ENCODE measurements at regions not wholly inside any gene's neighbourhood (a gene's known extent, or its start where the extent isn't known, plus 50 kb on each side); places are given as distances from the start of the nearest gene placed in this dataset.

DNA sequence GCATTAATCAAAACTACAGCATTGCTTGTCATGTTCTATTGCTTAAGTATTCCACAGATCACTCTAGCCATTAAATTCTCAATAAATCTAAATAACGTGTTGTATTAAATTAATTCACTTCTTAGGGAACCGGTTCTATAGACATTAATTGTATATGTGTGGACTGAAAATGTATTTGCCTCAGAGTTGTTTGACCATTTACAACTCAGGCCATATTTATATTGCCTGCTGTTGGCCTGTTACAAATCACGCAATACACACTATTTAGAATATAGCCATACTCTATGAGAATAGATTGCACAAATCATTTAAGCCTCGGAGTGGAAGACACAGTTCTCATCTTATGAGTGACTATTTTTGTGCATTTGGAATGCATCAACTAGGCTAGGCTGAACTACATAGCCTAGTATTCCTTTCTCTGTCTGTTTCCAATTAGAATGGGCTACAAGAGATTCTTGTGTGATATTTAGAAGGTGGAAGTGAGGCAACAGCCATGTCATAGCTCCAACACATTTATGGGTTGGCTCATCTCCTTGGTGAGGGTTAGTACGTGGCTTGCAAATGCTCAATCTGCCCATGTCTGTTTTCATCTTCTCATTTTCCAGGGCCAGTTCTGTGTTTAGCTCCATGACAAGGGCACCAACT lies 1116.1 kb downstream of the PCDH9 start:
- Histone ChIP-seq H3K4me3 (ENCODE audit: low read depth, low read length) (no peak overlapping the region), H3K27me3 (ENCODE audit: control insufficient read depth, insufficient read depth, low read length) (no peaks in the 10 kb centered on the region), H3K4me1 (ENCODE audit: control insufficient read depth, insufficient read depth, low read length) (no peaks in the 10 kb centered on the region), H3K27ac (ENCODE audit: low read depth, low read length) (no peak overlapping the region), H3K9ac (ENCODE audit: low read length) (no peak overlapping the region), H3K9me3 (ENCODE audit: control insufficient read depth, insufficient read depth, low read depth, low read length) (no peaks in the 10 kb centered on the region), H3K36me3 (ENCODE audit: control insufficient read depth, insufficient read depth, low read length) (no peaks in the 10 kb centered on the region)

GRCh38 chr13:66111628-66112027 lies 1118.5 kb downstream of the PCDH9 start:
- Histone ChIP-seq H3K4me3 (ENCODE audit: low read depth, low read length) (no peak overlapping the region), H3K27me3 (ENCODE audit: control insufficient read depth, insufficient read depth, low read length) (no peaks in the 10 kb centered on the region), H3K9ac (ENCODE audit: low read length) (no peak overlapping the region), H3K27ac (ENCODE audit: low read depth, low read length) (no peak overlapping the region), H3K36me3 (ENCODE audit: control insufficient read depth, insufficient read depth, low read length) (no peaks in the 10 kb centered on the region), H3K9me3 (ENCODE audit: control insufficient read depth, insufficient read depth, low read depth, low read length) (no peaks in the 10 kb centered on the region), H3K4me1 (ENCODE audit: control insufficient read depth, insufficient read depth, low read length) (no peaks in the 10 kb centered on the region)

DNA sequence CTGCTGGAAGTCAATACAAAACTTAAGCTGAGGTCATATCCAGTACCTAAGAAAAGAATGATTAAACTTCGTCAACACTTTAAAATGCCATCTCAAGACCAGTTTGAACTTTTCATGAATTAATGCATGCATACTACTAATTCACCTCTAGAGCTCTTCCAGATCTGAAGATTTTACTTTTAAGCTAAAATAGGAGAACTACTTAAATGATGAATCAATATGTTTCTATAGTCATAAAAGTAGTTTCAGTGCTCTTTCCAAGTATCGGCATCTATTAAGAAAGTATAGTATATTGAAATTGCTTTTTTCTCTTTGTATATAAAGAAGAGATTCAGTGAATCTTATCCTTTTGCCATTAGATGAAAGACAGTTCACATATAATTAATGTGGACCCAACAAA lies 1123.9 kb downstream of the PCDH9 start:
- Histone ChIP-seq H3K4me1 (ENCODE audit: control insufficient read depth, insufficient read depth, low read length) (no peaks in the 10 kb centered on the region), H3K9me3 (ENCODE audit: control insufficient read depth, insufficient read depth, low read depth, low read length) (no peaks in the 10 kb centered on the region), H3K9ac (ENCODE audit: low read length) (no peak overlapping the region), H3K27ac (ENCODE audit: low read depth, low read length) (no peak overlapping the region), H3K4me3 (ENCODE audit: low read depth, low read length) (no peak overlapping the region), H3K36me3 (ENCODE audit: control insufficient read depth, insufficient read depth, low read length) (no peaks in the 10 kb centered on the region), H3K27me3 (ENCODE audit: control insufficient read depth, insufficient read depth, low read length) (no peaks in the 10 kb centered on the region)

GRCh38 chr13:66102864-66103263 lies 1127.3 kb downstream of the PCDH9 start:
- no peaks in the 10 kb centered on the region for H3K27me3 ChIP-seq (ENCODE audit: control insufficient read depth, insufficient read depth, low read length)
- H3K36me3 ChIP-seq (ENCODE audit: control insufficient read depth, insufficient read depth, low read length), result no peaks in the 10 kb centered on the region
- H3K9ac ChIP-seq (ENCODE audit: low read length), result no peak overlapping the region
- no peak overlapping the region for H3K4me3 ChIP-seq (ENCODE audit: low read depth, low read length)
- H3K4me1 ChIP-seq (ENCODE audit: control insufficient read depth, insufficient read depth, low read length), result no peaks in the 10 kb centered on the region
- H3K27ac ChIP-seq (ENCODE audit: low read depth, low read length), result no peak overlapping the region
- no peaks in the 10 kb centered on the region for H3K9me3 ChIP-seq (ENCODE audit: control insufficient read depth, insufficient read depth, low read depth, low read length)

- Histone ChIP-seq H3K9me3 (ENCODE audit: control insufficient read depth, insufficient read depth, low read depth, low read length) (peaks cover 2% of the 10 kb centered on the region; the same call in 1 of the 2 replicates), H3K4me3 (ENCODE audit: low read depth, low read length) (no peak overlapping the region), H3K27me3 (ENCODE audit: control insufficient read depth, insufficient read depth, low read length) (no peaks in the 10 kb centered on the region), H3K27ac (ENCODE audit: low read depth, low read length) (no peak overlapping the region), H3K9ac (ENCODE audit: low read length) (no peak overlapping the region), H3K4me1 (ENCODE audit: control insufficient read depth, insufficient read depth, low read length) (no peaks in the 10 kb centered on the region), H3K36me3 (ENCODE audit: control insufficient read depth, insufficient read depth, low read length) (no peaks in the 10 kb centered on the region)
These were observed 1130.3 kb downstream of the PCDH9 start for GRCh38 chr13:66099825-66100224.

- H3K36me3 ChIP-seq (ENCODE audit: control insufficient read depth, insufficient read depth, low read length), result no peaks in the 10 kb centered on the region
- no peak overlapping the region for H3K9ac ChIP-seq (ENCODE audit: low read length)
- no peaks in the 10 kb centered on the region for H3K27me3 ChIP-seq (ENCODE audit: control insufficient read depth, insufficient read depth, low read length)
- H3K9me3 ChIP-seq (ENCODE audit: control insufficient read depth, insufficient read depth, low read depth, low read length), result peaks cover 4% of the 10 kb centered on the region; the same call in 1 of the 2 replicates
- no peaks in the 10 kb centered on the region for H3K4me1 ChIP-seq (ENCODE audit: control insufficient read depth, insufficient read depth, low read length)
- H3K27ac ChIP-seq (ENCODE audit: low read depth, low read length), result no peak overlapping the region
- no peak overlapping the region for H3K4me3 ChIP-seq (ENCODE audit: low read depth, low read length)
These were observed 1131.1 kb downstream of the PCDH9 start for GRCh38 chr13:66098931-66099628.

- no peak overlapping the region for H3K27ac ChIP-seq (ENCODE audit: low read depth, low read length)
- peaks cover under 1% of the 10 kb centered on the region; the same call in 1 of the 2 replicates for H3K9me3 ChIP-seq (ENCODE audit: control insufficient read depth, insufficient read depth, low read depth, low read length)
- H3K36me3 ChIP-seq (ENCODE audit: control insufficient read depth, insufficient read depth, low read length), result no peaks in the 10 kb centered on the region
- no peaks in the 10 kb centered on the region for H3K27me3 ChIP-seq (ENCODE audit: control insufficient read depth, insufficient read depth, low read length)
- no peak overlapping the region for H3K4me3 ChIP-seq (ENCODE audit: low read depth, low read length)
- no peaks in the 10 kb centered on the region for H3K4me1 ChIP-seq (ENCODE audit: control insufficient read depth, insufficient read depth, low read length)
- no peak overlapping the region for H3K9ac ChIP-seq (ENCODE audit: low read length)
These were observed 1140.4 kb downstream of the PCDH9 start for GRCh38 chr13:66089711-66090110.

DNA sequence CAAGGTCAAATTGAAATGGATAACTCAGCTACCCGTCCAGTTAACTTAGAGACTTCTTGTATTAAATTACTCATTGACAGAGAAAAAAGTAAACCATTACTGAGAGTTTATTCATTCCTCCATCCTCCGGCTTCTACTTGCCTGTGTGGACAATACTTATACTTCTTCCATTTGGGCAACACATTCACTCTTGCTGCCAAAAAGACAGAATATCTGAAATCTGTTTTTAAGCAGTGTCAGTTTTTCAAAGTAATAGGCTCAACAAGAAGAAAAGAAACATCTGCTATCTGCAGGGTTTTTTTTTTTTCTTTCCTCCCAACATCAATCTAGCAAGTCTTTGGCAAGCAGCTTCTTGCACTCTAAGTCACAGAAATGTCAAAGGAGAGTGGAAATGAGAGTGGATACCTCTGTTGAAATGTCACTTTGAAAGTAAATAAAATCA lies 1142.8 kb downstream of the PCDH9 start:
- Histone ChIP-seq H3K9me3 (ENCODE audit: control insufficient read depth, insufficient read depth, low read depth, low read length) (no peaks in the 10 kb centered on the region), H3K4me1 (ENCODE audit: control insufficient read depth, insufficient read depth, low read length) (no peaks in the 10 kb centered on the region), H3K27ac (ENCODE audit: low read depth, low read length) (no peak overlapping the region), H3K4me3 (ENCODE audit: low read depth, low read length) (no peak overlapping the region), H3K27me3 (ENCODE audit: control insufficient read depth, insufficient read depth, low read length) (no peaks in the 10 kb centered on the region), H3K36me3 (ENCODE audit: control insufficient read depth, insufficient read depth, low read length) (no peaks in the 10 kb centered on the region), H3K9ac (ENCODE audit: low read length) (no peak overlapping the region)

GRCh38 chr13:66077132-66077689 lies 1152.9 kb downstream of the PCDH9 start:
- Histone ChIP-seq H3K27ac (ENCODE audit: low read depth, low read length) (no peak overlapping the region), H3K4me1 (ENCODE audit: control insufficient read depth, insufficient read depth, low read length) (no peaks in the 10 kb centered on the region), H3K9ac (ENCODE audit: low read length) (no peak overlapping the region), H3K27me3 (ENCODE audit: control insufficient read depth, insufficient read depth, low read length) (no peaks in the 10 kb centered on the region), H3K36me3 (ENCODE audit: control insufficient read depth, insufficient read depth, low read length) (no peaks in the 10 kb centered on the region), H3K4me3 (ENCODE audit: low read depth, low read length) (no peak overlapping the region), H3K9me3 (ENCODE audit: control insufficient read depth, insufficient read depth, low read depth, low read length) (no peaks in the 10 kb centered on the region)

DNA sequence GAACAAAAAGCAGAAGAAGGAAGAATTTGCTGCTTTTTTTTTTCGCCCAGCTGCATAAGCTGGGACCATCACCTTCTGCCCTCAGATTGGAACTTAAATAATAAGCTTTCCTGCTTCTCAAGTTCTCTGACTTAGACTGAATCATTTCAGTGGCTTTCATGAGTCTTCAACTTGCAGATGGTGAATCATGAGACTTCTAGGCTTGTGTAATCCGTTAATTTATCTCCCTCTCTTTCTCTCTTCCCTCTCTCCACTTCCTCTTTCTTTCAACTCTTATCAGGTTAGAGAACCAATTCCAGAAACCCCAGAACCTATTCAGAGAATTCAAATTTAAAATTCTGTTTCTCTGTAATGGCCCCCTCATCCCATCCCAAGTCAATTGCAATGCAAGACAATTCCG lies 1153.7 kb downstream of the PCDH9 start:
- Histone ChIP-seq H3K27me3 (ENCODE audit: control insufficient read depth, insufficient read depth, low read length) (no peaks in the 10 kb centered on the region), H3K9me3 (ENCODE audit: control insufficient read depth, insufficient read depth, low read depth, low read length) (no peaks in the 10 kb centered on the region), H3K4me3 (ENCODE audit: low read depth, low read length) (no peak overlapping the region), H3K9ac (ENCODE audit: low read length) (no peak overlapping the region), H3K4me1 (ENCODE audit: control insufficient read depth, insufficient read depth, low read length) (no peaks in the 10 kb centered on the region), H3K27ac (ENCODE audit: low read depth, low read length) (no peak overlapping the region), H3K36me3 (ENCODE audit: control insufficient read depth, insufficient read depth, low read length) (no peaks in the 10 kb centered on the region)

DNA sequence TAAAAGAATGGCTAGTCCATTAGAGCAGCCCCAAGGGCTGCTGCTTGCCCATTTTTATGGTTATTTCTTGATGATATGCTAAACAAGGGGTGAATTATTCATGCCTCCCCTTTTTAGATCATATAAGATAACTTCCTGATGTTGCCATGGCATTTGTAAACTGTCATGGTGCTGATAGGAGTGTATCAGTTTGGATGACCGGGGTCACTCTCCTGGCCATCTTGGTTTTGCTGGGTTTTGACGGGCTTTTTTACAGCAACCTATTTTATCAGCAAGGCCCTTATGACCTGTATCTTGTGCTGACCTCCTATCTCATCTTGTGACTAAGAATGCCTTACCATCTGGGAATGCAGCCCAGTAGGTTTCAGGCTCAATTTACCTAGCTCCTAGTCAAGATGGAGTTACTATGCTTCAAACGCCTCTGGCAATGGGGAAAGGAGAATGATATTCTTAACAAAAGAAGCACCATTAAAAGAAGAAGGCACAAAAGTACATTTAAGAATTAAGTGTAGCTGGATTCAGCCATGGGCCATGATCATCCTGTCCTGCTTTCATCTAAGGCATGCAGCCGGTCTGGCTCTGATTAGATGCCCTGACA lies 1156.0 kb downstream of the PCDH9 start:
- Histone ChIP-seq H3K27ac (ENCODE audit: low read depth, low read length) (no peak overlapping the region), H3K9ac (ENCODE audit: low read length) (no peak overlapping the region), H3K9me3 (ENCODE audit: control insufficient read depth, insufficient read depth, low read depth, low read length) (no peaks in the 10 kb centered on the region), H3K4me1 (ENCODE audit: control insufficient read depth, insufficient read depth, low read length) (no peaks in the 10 kb centered on the region), H3K27me3 (ENCODE audit: control insufficient read depth, insufficient read depth, low read length) (no peaks in the 10 kb centered on the region), H3K4me3 (ENCODE audit: low read depth, low read length) (no peak overlapping the region), H3K36me3 (ENCODE audit: control insufficient read depth, insufficient read depth, low read length) (no peaks in the 10 kb centered on the region)
